ENCODE measurements at regions not wholly inside any gene's neighbourhood (a gene's known extent, or its start where the extent isn't known, plus 50 kb on each side); places are given as distances from the start of the nearest gene placed in this dataset.
"Not testable (repeated sequence)": the region's sequence is repeated elsewhere in the genome, so short reads cannot be mapped to it uniquely, and the experiment has no call there.

- BruUV-seq (replicated peaks): no TSS peak
- no peak for TF ChIP-seq EZH2 (IDR thresholded peaks at IDR 0.05; ENCODE audit: borderline replicate concordance, low read depth, low read length, poor library complexity, severe bottlenecking)
- TF ChIP-seq, protein P1, sequence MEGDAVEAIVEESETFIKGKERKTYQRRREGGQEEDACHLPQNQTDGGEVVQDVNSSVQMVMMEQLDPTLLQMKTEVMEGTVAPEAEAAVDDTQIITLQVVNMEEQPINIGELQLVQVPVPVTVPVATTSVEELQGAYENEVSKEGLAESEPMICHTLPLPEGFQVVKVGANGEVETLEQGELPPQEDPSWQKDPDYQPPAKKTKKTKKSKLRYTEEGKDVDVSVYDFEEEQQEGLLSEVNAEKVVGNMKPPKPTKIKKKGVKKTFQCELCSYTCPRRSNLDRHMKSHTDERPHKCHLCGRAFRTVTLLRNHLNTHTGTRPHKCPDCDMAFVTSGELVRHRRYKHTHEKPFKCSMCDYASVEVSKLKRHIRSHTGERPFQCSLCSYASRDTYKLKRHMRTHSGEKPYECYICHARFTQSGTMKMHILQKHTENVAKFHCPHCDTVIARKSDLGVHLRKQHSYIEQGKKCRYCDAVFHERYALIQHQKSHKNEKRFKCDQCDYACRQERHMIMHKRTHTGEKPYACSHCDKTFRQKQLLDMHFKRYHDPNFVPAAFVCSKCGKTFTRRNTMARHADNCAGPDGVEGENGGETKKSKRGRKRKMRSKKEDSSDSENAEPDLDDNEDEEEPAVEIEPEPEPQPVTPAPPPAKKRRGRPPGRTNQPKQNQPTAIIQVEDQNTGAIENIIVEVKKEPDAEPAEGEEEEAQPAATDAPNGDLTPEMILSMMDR (conservative IDR thresholded peaks at IDR 0.05; ENCODE audit: low read depth, low read length): no peak
- Histone ChIP-seq H3K36me3 (ENCODE audit: insufficient read depth, low read length, poor library complexity, severe bottlenecking) (no peaks in the 10 kb centered on the region), H3K27ac (ENCODE audit: low read depth, low read length, poor library complexity, severe bottlenecking) (no peak overlapping the region), H3K4me3 (ENCODE audit: low read depth, low read length, poor library complexity, severe bottlenecking) (no peak overlapping the region), H3K4me1 (ENCODE audit: insufficient read depth, low read length, poor library complexity, severe bottlenecking) (no peaks in the 10 kb centered on the region), H3K27me3 (replicated peaks; ENCODE audit: insufficient read depth, low read depth, low read length, poor library complexity) (no peaks in the 10 kb centered on the region), H3K9me3 (ENCODE audit: low read depth, low read length, poor library complexity, severe bottlenecking) (peaks cover 10% of the 10 kb centered on the region)
- intact Hi-C loops (cut with micrococcal nuclease; ENCODE audit: unreplicated experiment): no loop called here
- POLR2A ChIA-PET (ENCODE audit: low non-redundant PET): no interaction called here
- DNase-seq (ENCODE audit: low spot score): no peak
- CTCF ChIA-PET: no interaction called here
These were observed 159.9 kb upstream of the FOXD4L5 start for GRCh38 chr9:65444943-65445342.

GRCh38 chr9:65442116-65442515, 157.1 kb upstream of the FOXD4L5 start:
- BruUV-seq (replicated peaks); H3K4me3 ChIP-seq (ENCODE audit: low read depth, low read length, poor library complexity, severe bottlenecking); CTCF ChIA-PET; H3K27ac ChIP-seq (ENCODE audit: low read depth, low read length, poor library complexity, severe bottlenecking); H3K27me3 ChIP-seq (replicated peaks; ENCODE audit: insufficient read depth, low read depth, low read length, poor library complexity); H3K4me1 ChIP-seq (ENCODE audit: insufficient read depth, low read length, poor library complexity, severe bottlenecking); H3K9me3 ChIP-seq (ENCODE audit: low read depth, low read length, poor library complexity, severe bottlenecking); POLR2A ChIA-PET (ENCODE audit: low non-redundant PET); DNase-seq (ENCODE audit: low spot score); H3K36me3 ChIP-seq (ENCODE audit: insufficient read depth, low read length, poor library complexity, severe bottlenecking); intact Hi-C loops (cut with micrococcal nuclease; ENCODE audit: unreplicated experiment): not testable (repeated sequence)

- CTCF ChIA-PET; H3K36me3 ChIP-seq (ENCODE audit: insufficient read depth, low read length, poor library complexity, severe bottlenecking); DNase-seq (ENCODE audit: low spot score); H3K4me3 ChIP-seq (ENCODE audit: low read depth, low read length, poor library complexity, severe bottlenecking); H3K9me3 ChIP-seq (ENCODE audit: low read depth, low read length, poor library complexity, severe bottlenecking); H3K27ac ChIP-seq (ENCODE audit: low read depth, low read length, poor library complexity, severe bottlenecking); POLR2A ChIA-PET (ENCODE audit: low non-redundant PET); intact Hi-C loops (cut with micrococcal nuclease; ENCODE audit: unreplicated experiment); H3K27me3 ChIP-seq (replicated peaks; ENCODE audit: insufficient read depth, low read depth, low read length, poor library complexity); BruUV-seq (replicated peaks); H3K4me1 ChIP-seq (ENCODE audit: insufficient read depth, low read length, poor library complexity, severe bottlenecking): not testable (repeated sequence)
These were observed 156.4 kb upstream of the FOXD4L5 start for GRCh38 chr9:65441324-65441920.

- Histone ChIP-seq H3K4me1 (ENCODE audit: insufficient read depth, low read length, poor library complexity, severe bottlenecking) (no peaks in the 10 kb centered on the region), H3K4me3 (ENCODE audit: low read depth, low read length, poor library complexity, severe bottlenecking) (no peak overlapping the region), H3K9me3 (ENCODE audit: low read depth, low read length, poor library complexity, severe bottlenecking) (peaks cover 2% of the 10 kb centered on the region), H3K27me3 (replicated peaks; ENCODE audit: insufficient read depth, low read depth, low read length, poor library complexity) (no peaks in the 10 kb centered on the region), H3K27ac (ENCODE audit: low read depth, low read length, poor library complexity, severe bottlenecking) (no peak overlapping the region), H3K36me3 (ENCODE audit: insufficient read depth, low read length, poor library complexity, severe bottlenecking) (no peaks in the 10 kb centered on the region)
- no TSS peak for BruUV-seq (replicated peaks)
- CTCF ChIA-PET: no interaction called here
- intact Hi-C loops (cut with micrococcal nuclease; ENCODE audit: unreplicated experiment): no loop called here
- no peak for DNase-seq (ENCODE audit: low spot score)
- POLR2A ChIA-PET (ENCODE audit: low non-redundant PET): no interaction called here
- no peak for TF ChIP-seq EZH2 (IDR thresholded peaks at IDR 0.05; ENCODE audit: borderline replicate concordance, low read depth, low read length, poor library complexity, severe bottlenecking)
- TF ChIP-seq, protein P1 (conservative IDR thresholded peaks at IDR 0.05; ENCODE audit: low read depth, low read length): no peak
These were observed 152.7 kb upstream of the FOXD4L5 start for GRCh38 chr9:65437724-65438123.

Data from A673 (cell line).